ENCODE measurements at regions not wholly inside any gene's neighbourhood (a gene's known extent, or its start where the extent isn't known, plus 50 kb on each side); places are given as distances from the start of the nearest gene placed in this dataset.
"Not testable (repeated sequence)": the region's sequence is repeated elsewhere in the genome, so short reads cannot be mapped to it uniquely, and the experiment has no call there.

DNA sequence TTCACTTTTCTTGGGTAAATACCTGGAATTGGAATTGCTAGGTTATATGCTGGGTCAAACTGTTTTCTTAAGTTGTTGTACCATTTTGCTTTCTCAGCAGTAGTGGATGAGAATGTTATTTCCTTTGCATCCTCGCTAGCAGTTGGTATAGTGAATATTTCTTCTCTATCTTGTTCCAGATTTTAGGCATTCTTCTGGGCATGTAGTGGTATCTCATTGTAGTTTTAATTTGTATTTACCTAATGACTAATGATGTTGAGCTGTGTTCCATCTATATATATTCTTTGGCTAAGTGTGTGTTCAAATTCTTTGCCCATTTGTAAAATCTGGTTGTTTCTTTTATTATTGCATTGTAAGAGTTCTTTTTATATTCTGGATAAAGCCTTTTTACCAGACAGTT lies 333.3 kb downstream of the MAT2B start:
- no peak for ATAC-seq
- DNase-seq (ENCODE audit: low spot score) = no peak
- intact Hi-C loops (cut with DNase I) = no loop called here

DNA sequence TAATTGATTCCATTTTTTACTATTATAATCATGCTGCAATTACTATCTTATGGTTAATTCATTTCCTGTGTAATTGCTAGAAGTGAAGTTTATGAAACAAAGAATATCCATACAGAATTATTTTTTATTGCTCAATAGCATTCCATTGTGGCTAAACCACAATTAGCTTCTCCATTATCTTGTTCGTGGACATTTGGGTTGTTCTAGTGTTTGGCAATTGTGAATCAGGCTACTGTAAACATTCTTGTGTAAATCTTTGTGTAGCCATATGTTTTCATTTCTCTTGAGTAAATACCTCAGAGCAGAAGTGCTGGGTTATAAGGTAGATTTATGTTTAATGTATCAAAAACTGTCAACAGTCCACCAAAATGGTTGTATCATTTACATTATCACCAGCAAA lies 341.1 kb downstream of the MAT2B start:
- DNase-seq (ENCODE audit: low spot score) = no peak
- intact Hi-C loops (cut with DNase I) = no loop called here
- ATAC-seq = no peak

DNA sequence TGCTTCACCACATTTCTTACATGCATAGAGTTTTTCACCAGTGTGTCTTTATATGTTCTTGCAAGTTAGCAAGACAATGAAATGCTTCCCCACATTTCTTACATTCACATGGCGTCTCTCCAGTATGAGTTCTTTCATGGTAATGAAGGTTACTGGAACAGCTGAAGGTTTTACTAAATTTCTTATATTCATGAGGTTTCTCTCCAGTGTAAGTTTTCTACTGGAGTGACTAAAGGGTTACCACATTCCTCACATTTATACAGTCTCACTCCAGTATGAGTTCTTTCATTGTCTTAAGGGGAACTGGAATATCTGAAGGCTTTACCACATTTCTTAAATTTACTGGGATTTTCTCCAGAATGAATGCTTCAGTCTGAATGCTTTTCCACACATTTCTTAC lies 350.3 kb downstream of the MAT2B start:
- no peak for DNase-seq (ENCODE audit: low spot score)
- intact Hi-C loops (cut with DNase I) = no loop called here
- ATAC-seq = no peak

DNA sequence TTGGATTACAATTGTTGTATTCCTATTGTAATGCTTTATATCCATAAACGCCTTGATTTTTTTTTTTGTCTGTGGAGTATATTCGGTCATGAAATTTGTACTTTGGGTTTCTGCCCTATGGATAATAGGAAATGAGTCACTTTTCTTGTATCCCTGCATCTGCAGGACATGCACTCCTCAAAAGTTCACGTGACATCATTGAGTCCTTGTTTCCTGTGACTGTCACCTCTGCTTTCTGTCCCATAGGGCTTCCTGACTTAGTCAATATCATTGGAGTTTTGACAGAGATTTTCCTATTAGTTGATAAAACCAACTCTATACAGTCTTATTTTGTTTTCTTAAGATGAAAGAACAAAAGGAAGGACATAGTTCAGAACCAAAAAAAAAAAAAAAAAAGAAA lies 356.3 kb downstream of the MAT2B start:
- no peak for ATAC-seq
- DNase-seq (ENCODE audit: low spot score) = no peak
- intact Hi-C loops (cut with DNase I) = no loop called here

DNA sequence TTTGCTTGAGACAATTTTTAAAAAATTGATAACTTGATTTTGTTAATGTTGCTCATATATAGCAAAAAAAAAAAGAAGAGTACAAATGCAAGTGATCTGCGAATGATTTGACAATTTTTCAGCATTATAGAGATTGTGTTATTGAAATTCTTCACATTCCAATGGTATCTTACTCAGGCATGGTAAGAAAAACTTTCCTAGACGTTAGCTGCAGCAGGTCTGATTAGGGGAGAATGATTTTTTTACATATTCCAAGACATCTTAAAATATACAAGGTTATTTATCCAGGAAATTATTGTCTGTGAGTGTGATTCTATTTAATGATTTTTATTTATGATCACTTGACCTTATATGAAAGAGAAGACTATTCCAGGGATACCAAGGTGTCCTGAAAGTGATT lies 361.9 kb downstream of the MAT2B start:
- DNase-seq (ENCODE audit: low spot score) (no peak), ATAC-seq (no peak)
- intact Hi-C loops (cut with DNase I) = no loop called here

DNA sequence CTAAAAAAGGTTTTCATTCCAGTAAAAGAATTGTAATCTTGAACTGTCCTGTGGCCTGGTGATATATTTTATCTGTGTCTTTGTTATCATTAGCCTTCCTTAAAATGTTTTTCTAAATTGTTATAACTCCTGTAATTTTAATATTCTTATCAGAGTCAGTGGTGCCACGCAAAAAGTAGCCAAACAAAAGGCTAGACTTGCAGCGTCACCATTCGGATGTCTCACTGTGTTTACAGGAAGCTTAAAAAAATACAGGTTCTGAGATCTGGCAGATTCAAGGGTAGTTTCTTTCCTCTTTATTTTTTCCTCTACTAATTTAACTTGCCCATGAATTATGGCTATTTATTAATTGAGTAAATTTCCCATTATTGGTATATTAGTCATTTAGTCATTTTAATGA lies 362.3 kb downstream of the MAT2B start:
- intact Hi-C loops (cut with DNase I) = no loop called here
- ATAC-seq = no peak
- no peak for DNase-seq (ENCODE audit: low spot score)

DNA sequence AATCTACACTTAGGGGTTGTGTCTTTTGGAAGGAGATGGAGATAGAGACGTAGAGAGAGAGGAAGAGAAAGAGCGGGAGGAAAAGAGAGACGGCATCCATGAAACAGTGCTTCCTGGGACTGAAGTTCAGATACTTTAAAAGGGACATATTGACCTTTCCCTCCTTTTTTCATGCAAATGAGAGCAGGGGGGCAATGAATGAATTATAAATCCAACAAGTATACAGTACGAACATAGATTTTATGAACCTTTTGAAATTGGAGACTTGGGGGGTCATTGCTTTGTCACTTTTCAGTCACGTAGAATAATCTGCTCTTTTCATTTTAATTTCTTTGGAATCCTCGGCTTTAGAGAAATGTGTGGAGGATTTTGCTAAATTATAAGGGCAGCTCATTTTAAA lies 364.2 kb downstream of the MAT2B start:
- ATAC-seq (no peak), DNase-seq (ENCODE audit: low spot score) (no peak)
- intact Hi-C loops (cut with DNase I) = no loop called here

DNA sequence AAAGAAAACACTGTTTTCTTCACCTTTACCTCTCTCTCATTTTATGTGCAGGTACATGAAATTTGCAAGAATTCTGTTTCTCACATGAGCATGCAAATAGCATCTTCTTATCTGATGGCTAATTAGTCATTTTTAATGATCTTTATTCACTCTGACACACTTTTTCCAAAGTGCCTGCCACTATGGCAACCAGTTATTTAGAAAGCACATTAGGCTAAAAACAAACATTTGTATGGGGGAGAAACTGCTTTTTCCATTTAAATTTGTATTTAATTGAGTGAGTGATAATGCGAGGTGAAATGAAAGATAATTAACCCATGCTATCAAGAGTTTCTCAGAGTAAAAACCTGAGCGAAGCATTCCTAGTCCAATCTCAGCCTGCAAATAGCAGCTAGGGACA lies 365.0 kb downstream of the MAT2B start:
- intact Hi-C loops (cut with DNase I) = no loop called here
- DNase-seq (ENCODE audit: low spot score) = no peak
- no peak for ATAC-seq

DNA sequence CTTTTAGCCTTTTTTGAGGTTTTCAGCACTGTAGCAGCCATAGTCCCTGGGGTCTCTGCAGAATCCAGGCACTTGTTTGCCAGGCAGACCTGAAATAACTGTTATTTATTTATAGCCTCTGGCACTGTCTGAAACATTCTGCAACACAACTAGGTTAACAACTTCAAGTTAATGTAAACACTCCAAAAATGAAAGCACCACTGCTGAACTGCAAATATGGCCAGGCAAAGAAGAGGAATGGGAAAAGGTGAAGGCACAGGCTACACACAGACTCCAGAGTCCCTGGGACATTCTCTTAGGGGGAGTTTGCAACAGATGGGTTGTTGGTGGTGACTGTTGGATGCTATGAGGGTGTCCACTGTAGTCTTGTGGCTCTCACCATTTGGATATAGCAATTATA lies 369.0 kb downstream of the MAT2B start:
- DNase-seq (ENCODE audit: low spot score) (no peak), ATAC-seq (no peak)
- intact Hi-C loops (cut with DNase I) = no loop called here

DNA sequence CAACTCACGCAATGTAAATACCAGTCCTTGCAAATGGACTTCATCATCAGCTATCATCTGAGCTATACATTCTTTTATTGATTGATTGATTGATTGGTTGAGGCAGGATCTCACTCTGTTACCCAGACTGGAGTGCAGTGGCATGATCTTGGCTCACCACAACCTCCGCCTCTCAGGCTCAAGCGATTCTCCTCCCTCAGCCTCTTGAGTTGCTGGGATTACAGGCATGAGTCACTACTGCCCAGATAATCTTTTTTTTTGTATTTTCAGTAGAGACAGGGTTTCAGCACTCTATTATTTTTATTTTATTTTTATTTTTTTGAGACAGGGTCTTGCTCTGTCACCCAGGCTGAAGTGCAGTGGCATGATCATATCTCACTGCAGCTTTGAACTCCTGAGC lies 369.5 kb downstream of the MAT2B start:
- DNase-seq (ENCODE audit: low spot score); intact Hi-C loops (cut with DNase I); ATAC-seq: not testable (repeated sequence)

DNA sequence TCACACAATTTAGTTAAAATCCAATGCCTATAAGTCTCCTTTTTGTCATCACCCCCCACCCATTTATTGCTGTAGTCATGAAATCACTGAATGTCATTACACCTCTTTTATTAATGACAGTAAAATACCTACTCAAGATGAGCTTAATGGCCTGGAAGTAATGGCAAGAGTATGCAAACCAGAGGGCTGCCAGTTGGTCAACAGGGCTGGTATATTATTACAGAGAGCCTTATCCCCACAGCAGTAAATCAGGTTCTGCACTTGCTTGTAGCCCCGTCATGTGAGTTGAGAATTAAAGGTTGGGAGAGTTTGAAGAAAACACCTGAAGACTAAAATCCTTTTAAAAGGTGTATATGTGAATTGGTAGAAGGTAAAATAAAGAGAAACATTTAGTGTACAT lies 372.4 kb downstream of the MAT2B start:
- intact Hi-C loops (cut with DNase I) = no loop called here
- no peak for DNase-seq (ENCODE audit: low spot score)
- ATAC-seq = no peak

DNA sequence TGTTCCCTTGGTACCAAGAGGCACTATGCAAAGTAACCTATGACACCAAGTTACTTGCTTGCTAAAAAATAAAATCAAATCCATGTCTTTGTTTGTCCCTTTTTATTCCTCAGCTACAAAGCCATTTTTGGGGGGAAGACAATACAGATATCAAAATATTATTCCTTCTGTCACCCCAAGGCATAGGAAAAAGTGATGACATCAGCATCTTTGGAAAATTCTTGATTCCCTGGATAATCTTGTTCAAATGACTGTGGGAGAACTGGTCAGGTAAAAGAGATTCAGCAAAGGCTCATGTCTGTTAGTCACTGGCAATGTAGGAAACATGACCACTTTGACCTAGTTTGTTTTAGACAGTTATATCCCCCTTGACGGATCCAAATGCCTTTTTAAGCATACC lies 373.1 kb downstream of the MAT2B start:
- intact Hi-C loops (cut with DNase I) = no loop called here
- ATAC-seq (no peak), DNase-seq (ENCODE audit: low spot score) (no peak)

DNA sequence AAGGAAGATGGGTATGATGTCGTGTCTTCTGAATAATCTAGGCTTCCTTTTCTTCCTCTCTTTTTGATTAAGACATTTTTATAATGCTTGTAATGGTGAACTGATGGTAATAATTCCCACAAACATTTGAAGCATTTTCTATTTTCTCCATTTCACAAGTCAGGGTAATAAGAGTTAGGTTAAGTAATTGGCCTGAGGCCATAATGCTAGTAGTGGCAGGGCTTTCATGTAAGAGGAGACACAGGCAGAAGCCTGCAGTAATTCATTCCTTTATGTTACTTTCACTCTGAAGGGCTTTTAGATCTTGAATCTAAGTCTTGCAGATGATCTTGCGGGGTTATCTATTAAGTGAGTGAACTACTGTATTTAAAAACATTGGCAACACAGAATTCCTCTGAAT lies 374.9 kb downstream of the MAT2B start:
- no peak for DNase-seq (ENCODE audit: low spot score)
- intact Hi-C loops (cut with DNase I) = no loop called here
- ATAC-seq = no peak

DNA sequence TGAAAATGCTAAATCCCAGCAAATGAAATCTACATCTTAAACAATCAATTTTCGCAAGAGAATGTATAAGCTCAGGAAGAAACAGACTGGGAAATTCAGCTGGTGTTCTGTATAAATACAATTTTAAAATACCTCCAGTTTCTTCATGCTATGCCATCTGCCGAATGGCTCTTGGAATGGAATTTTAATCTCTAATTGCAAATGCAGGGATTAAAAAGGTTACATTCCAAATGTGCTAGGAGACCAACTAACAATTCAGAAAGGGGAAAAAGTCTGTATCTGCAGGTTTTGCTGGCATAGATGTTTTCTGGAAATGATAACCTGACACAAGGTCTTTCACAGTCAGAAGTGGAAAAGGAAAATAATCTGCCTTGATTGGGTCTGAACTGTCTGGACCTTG lies 379.7 kb downstream of the MAT2B start:
- no peak for DNase-seq (ENCODE audit: low spot score)
- intact Hi-C loops (cut with DNase I) = no loop called here
- ATAC-seq = no peak

DNA sequence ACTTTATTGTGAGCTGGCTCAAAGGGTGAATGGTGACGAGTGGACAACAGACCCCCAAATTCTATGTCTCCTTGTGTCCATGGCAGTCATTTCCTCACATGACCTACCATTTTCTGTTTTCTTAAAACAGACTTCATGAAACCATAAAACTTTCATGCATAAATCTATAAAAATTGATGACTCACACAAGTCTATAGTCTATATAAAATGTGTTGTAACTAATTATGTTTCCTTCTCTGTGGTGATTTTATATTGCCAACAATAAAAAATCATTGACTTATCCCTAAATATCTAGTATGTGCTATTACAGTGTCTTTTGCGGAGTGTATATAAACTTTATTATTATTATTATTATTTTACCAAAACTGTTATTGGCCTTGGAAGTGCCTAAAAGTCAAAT lies 382.4 kb downstream of the MAT2B start:
- intact Hi-C loops (cut with DNase I) = no loop called here
- no peak for ATAC-seq

DNA sequence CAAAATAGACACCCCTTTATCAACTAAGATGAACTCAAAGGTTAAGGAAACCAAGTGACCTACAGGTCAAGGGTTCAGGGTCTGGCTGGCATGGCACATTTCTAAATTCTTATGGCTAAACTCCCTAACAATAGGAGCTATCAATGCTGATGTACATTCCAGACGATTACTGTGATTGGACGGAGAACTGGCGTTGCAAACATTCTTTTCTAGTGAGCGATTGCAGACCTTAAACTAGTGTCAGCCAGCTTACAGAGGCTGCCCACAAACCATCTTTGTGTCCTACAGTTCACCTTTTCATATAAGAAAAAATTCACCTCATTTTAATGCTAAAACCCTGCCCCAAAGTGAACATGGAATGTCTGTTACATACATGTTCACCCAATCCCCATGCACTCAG lies 382.9 kb downstream of the MAT2B start:
- no peak for ATAC-seq
- no peak for DNase-seq (ENCODE audit: low spot score)
- intact Hi-C loops (cut with DNase I) = no loop called here

More for the DNA sequence above, 382.4 kb downstream of the MAT2B start:
- no peak for DNase-seq (ENCODE audit: low spot score)

DNA sequence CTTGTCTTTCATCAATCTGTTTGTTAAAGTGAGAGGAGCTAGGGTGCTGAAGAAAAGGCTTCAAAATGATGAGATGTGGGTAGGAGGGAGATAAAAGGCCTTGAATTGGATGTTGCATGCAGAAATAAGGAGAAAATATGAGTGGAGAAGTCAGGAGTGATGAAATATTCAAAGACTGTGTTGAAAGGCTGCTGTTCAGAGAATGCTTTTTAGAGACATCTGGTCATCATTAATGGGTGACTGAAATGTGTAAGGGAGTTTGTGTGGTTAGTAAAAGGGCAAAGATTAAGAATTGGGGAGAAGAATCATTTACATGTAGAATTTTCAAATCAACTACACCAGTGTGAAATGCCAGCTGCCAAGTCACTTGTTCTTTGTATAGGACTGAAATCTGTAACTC lies 383.9 kb downstream of the MAT2B start:
- DNase-seq (ENCODE audit: low spot score) (no peak), ATAC-seq (no peak)
- intact Hi-C loops (cut with DNase I) = no loop called here

DNA sequence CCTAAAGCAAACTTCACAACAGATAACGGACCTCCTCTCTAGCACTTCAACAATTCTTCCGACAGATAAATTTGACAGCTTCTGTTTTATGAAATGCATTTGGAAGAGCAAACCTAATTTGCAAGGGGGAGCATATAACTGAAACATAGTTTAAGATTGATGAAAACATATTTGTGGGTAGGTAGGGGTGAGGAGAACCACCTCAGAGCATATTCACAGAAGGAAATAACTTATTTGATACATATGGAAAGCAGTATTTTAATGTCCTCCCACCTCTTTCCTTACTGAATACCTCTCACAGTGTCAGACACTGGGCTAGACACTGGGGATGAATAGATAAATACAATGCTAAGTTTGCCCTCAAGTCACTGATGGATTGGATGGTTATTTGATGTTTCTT lies 384.8 kb downstream of the MAT2B start:
- intact Hi-C loops (cut with DNase I) = no loop called here
- DNase-seq (ENCODE audit: low spot score) (no peak), ATAC-seq (no peak)

DNA sequence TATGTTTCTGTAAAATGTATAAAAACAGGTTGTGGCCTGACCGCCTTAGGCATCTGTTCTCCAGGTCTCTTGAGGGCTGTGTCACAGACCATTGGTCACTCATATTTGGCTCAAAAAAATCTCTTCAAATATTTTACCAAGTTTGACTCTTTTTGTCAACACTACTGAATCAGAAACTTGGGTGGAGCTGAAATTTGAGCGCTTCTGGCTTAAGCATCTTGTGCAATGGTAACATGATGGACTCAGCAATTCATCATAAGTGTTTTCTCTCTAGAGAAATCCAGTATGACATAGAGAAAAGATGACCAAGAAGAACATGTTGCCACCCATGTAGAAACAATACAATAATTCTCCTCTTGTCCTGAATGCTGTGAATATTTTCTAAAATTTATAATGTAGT lies 387.9 kb downstream of the MAT2B start:
- intact Hi-C loops (cut with DNase I) = no loop called here
- ATAC-seq (no peak), DNase-seq (ENCODE audit: low spot score) (no peak)

DNA sequence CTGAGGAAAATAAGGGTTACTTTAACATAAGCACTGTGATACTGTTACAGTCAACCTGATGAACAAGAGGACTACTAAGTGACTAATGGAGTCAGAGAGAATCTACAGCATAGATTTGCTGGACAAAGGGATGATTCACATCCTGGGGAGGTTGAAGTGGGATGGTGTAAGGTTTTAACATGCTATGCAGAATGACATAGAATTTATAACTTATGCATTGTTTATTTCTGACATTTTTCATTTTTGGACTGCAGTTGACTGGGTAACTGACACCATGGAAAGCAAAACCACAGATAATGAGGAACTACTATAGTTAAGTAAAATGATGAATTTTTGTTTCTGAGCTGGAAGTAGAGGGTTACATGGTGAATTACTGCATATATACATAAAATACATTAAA lies 389.2 kb downstream of the MAT2B start:
- DNase-seq (ENCODE audit: low spot score) (no peak), ATAC-seq (no peak)
- intact Hi-C loops (cut with DNase I) = no loop called here

DNA sequence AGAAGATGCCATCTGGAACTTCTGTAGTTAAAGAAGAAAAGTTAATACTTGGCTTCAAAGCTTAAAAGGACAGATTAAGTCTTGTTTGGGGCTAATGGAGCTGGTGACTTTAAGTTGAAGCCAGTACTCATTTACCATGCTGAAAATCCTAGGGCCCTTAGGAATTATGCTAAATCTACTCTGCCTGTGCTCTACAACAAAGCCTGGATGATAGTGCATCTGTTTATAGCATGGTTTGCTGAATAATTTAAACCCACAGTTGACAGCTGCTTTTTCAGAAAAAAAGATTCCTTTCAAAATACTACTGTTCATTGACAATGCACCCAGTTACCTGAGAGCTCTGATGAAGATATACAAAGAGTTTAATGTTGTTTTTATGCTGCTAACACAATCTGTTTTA lies 393.5 kb downstream of the MAT2B start:
- intact Hi-C loops (cut with DNase I) = no loop called here
- DNase-seq (ENCODE audit: low spot score) = no peak
- ATAC-seq = no peak

DNA sequence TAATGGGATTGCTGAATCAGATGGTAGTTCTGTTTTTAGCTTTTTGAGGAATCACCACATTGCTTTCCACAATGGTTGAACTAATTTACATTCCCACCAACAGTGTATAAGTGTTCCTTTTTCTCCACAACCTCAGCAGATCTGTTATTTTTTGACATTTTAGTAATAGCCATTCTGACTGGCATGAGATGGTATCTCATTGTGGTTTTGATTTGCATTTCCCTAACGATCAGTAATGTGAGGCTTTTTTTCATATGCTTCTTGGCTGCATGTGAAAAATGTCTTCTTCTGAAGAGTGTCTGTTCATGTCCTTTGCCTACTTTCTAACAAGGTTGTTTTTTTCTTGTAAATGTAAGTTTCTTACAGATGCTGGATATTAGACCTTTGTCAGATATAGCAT lies 402.4 kb downstream of the MAT2B start:
- intact Hi-C loops (cut with DNase I); ATAC-seq; DNase-seq (ENCODE audit: low spot score): not testable (repeated sequence)

Measured in sciatic nerve (tissue), 2 donors.